ENCODE measurements at regions not wholly inside any gene's neighbourhood (a gene's known extent, or its start where the extent isn't known, plus 50 kb on each side); places are given as distances from the start of the nearest gene placed in this dataset.

- no peak for TF ChIP-seq CTCF (IDR thresholded peaks at IDR 0.05)
- TF ChIP-seq POLR2A (IDR thresholded peaks at IDR 0.05), result no peak
These were observed 224.9 kb upstream of the NFE2L3 start for GRCh38 chr7:25926891-25927625.
